A549 (cell line): ENCODE measurements at regions not wholly inside any gene's neighbourhood (a gene's known extent, or its start where the extent isn't known, plus 50 kb on each side); places are given as distances from the start of the nearest gene placed in this dataset.

Source experiments
- BHLHE40 ChIP-seq: IDR thresholded peaks from 2 replicates; pipeline ENCODE4 v1.6.1; 2012; ENCODE audit warnings: low read depth, low read length, inconsistent platforms
- EP300 ChIP-seq, 2 experiments: fragments of >200 bp; sonication (Bioruptor Twin); formaldehyde crosslinking; IDR thresholded peaks; 2 replicates in 1 of 2; 3 replicates in 1 of 2; pipeline ENCODE4 v1.6.1; 2016 to 2017
- HDAC2 ChIP-seq: fragments of 200-600 bp; sonication (generic); IDR thresholded peaks from 2 replicates; pipeline ENCODE4 v1.6.1; 2016
- JUNB ChIP-seq: fragments of >200 bp; sonication (Bioruptor Twin); formaldehyde crosslinking; IDR thresholded peaks from 2 replicates; pipeline ENCODE4 v1.6.1; 2016
- NPAS2 ChIP-seq: fragments of 250-450 bp; sonication (Bioruptor Pico); IDR thresholded peaks from 2 replicates; pipeline ENCODE4 v1.8.0; 2022; ENCODE audit warnings: mild to moderate bottlenecking, moderate library complexity, borderline replicate concordance
- POLR2A ChIP-seq: IDR thresholded peaks from 2 replicates; pipeline ENCODE4 v1.6.1; 2012; ENCODE audit warnings: mild to moderate bottlenecking, low read length
- RCOR1 ChIP-seq: fragments of 150-350 bp; IDR thresholded peaks from 2 replicates; pipeline ENCODE4 v1.6.1; 2014; ENCODE audit warnings: antibody characterized with exemption, low read length, low read depth
- RNF2 ChIP-seq: fragments of 200-600 bp; sonication (generic); IDR thresholded peaks from 2 replicates; pipeline ENCODE4 v1.6.1; 2016; ENCODE audit warnings: low read depth, mild to moderate bottlenecking, antibody characterized with exemption, moderate library complexity, borderline replicate concordance
- ZFP36 ChIP-seq: fragments of 450-650 bp; IDR thresholded peaks from 2 replicates; pipeline ENCODE4 v1.6.1; 2014; ENCODE audit warnings: borderline replicate concordance; ENCODE audit not compliant: partially characterized antibody
- ZSCAN20 ChIP-seq: fragments of 250-450 bp; sonication (Bioruptor Pico); IDR thresholded peaks from 2 replicates; pipeline ENCODE4 v1.8.0; 2022; ENCODE audit warnings: mild to moderate bottlenecking, moderate library complexity
- TF ChIP-seq, protein P1 (sequence below): fragments of >200 bp; sonication (Bioruptor Twin); formaldehyde crosslinking; IDR thresholded peaks from 3 replicates; pipeline ENCODE4 v1.5.1; 2016
- TF ChIP-seq, protein P2 (sequence below): fragments of 200-600 bp; sonication (generic); IDR thresholded peaks from 2 replicates; pipeline ENCODE4 v1.6.1; 2016; ENCODE audit warnings: antibody characterized with exemption, mild to moderate bottlenecking, moderate library complexity
- TF ChIP-seq, protein P3 (sequence below): fragments of 250-450 bp; sonication (Bioruptor Pico); IDR thresholded peaks from 2 replicates; pipeline ENCODE4 v1.5.0; 2021; ENCODE audit warnings: mild to moderate bottlenecking, moderate library complexity, borderline replicate concordance

DNA sequence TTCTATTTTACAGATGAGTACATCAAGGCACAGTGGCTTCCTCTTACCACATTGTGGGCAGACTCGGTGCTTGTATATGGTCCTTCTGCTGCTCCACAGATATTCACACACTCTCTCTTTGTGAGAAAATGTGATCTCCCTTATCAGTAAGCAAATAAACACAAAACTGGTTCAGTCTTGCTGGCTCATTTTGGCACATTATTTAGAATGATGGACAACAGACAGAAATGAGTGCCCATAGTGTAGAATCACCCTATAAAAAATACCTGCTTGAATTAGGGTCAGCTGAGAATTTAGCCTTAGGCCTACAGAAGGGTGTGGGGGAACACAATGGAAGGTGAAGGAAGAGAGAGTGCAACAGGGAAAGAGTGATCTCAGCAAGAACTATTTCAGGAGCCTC is 423.1 kb downstream of the HLX start:
- no peak for TF ChIP-seq RNF2
- no peak for TF ChIP-seq BHLHE40
- TF ChIP-seq, protein P1, sequence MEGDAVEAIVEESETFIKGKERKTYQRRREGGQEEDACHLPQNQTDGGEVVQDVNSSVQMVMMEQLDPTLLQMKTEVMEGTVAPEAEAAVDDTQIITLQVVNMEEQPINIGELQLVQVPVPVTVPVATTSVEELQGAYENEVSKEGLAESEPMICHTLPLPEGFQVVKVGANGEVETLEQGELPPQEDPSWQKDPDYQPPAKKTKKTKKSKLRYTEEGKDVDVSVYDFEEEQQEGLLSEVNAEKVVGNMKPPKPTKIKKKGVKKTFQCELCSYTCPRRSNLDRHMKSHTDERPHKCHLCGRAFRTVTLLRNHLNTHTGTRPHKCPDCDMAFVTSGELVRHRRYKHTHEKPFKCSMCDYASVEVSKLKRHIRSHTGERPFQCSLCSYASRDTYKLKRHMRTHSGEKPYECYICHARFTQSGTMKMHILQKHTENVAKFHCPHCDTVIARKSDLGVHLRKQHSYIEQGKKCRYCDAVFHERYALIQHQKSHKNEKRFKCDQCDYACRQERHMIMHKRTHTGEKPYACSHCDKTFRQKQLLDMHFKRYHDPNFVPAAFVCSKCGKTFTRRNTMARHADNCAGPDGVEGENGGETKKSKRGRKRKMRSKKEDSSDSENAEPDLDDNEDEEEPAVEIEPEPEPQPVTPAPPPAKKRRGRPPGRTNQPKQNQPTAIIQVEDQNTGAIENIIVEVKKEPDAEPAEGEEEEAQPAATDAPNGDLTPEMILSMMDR, result no peak
- no peak for TF ChIP-seq JUNB
- no peak for TF ChIP-seq ZFP36
- TF ChIP-seq, protein P2, sequence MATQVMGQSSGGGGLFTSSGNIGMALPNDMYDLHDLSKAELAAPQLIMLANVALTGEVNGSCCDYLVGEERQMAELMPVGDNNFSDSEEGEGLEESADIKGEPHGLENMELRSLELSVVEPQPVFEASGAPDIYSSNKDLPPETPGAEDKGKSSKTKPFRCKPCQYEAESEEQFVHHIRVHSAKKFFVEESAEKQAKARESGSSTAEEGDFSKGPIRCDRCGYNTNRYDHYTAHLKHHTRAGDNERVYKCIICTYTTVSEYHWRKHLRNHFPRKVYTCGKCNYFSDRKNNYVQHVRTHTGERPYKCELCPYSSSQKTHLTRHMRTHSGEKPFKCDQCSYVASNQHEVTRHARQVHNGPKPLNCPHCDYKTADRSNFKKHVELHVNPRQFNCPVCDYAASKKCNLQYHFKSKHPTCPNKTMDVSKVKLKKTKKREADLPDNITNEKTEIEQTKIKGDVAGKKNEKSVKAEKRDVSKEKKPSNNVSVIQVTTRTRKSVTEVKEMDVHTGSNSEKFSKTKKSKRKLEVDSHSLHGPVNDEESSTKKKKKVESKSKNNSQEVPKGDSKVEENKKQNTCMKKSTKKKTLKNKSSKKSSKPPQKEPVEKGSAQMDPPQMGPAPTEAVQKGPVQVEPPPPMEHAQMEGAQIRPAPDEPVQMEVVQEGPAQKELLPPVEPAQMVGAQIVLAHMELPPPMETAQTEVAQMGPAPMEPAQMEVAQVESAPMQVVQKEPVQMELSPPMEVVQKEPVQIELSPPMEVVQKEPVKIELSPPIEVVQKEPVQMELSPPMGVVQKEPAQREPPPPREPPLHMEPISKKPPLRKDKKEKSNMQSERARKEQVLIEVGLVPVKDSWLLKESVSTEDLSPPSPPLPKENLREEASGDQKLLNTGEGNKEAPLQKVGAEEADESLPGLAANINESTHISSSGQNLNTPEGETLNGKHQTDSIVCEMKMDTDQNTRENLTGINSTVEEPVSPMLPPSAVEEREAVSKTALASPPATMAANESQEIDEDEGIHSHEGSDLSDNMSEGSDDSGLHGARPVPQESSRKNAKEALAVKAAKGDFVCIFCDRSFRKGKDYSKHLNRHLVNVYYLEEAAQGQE, result no peak
- no peak for TF ChIP-seq POLR2A
- no peak for TF ChIP-seq EP300 (IDR thresholded peaks at IDR 0.05)
- TF ChIP-seq NPAS2 (CRISPR knock-in tag), result no peak
- TF ChIP-seq RCOR1, result no peak
- no peak for TF ChIP-seq HDAC2
- TF ChIP-seq, protein P3, sequence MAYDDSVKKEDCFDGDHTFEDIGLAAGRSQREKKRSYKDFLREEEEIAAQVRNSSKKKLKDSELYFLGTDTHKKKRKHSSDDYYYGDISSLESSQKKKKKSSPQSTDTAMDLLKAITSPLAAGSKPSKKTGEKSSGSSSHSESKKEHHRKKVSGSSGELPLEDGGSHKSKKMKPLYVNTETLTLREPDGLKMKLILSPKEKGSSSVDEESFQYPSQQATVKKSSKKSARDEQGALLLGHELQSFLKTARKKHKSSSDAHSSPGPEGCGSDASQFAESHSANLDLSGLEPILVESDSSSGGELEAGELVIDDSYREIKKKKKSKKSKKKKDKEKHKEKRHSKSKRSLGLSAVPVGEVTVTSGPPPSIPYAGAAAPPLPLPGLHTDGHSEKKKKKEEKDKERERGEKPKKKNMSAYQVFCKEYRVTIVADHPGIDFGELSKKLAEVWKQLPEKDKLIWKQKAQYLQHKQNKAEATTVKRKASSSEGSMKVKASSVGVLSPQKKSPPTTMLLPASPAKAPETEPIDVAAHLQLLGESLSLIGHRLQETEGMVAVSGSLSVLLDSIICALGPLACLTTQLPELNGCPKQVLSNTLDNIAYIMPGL (CRISPR knock-in tag), result no peak
- no peak for TF ChIP-seq ZSCAN20 (CRISPR knock-in tag)
